A549 (cell line): ENCODE measurements at regions not wholly inside any gene's neighbourhood (a gene's known extent, or its start where the extent isn't known, plus 50 kb on each side); places are given as distances from the start of the nearest gene placed in this dataset.

Experiments used
- ATAC-seq, 2 experiments: fragments of 200-7000 bp in 1 of 2; fragments of >200 bp in 1 of 2; cut with Nextera tagmentation in 1 of 2; cut with Tn5 transposase in 1 of 2; 3 replicates each; pipeline versions ENCODE4 v1.8.0 to v1.9.1; 2018 to 2020; ENCODE audit warnings: mild to moderate bottlenecking in 1 of 2, moderate library complexity in 1 of 2
- CTCF ChIA-PET: fragments of 300-600 bp; sonication (Branson Sonifier 250); formaldehyde crosslinking; extraction: SDS; loops from one replicate; lab custom pipeline; 2021; ENCODE audit warnings: antibody characterized with exemption, inconsistent platforms; lab: Yijun Ruan, JAX
- POLR2A ChIA-PET: fragments of 350-600 bp; formaldehyde crosslinking; extraction: SDS; loops from one replicate; lab custom pipeline; 2021; ENCODE audit warnings: antibody characterized with exemption, inconsistent platforms; lab: Yijun Ruan, JAX
- DNase-seq, 2 experiments: peaks; one replicate each; pipeline versions ENCODE4 v3.0.0 to v3.0.0-alpha.2; 2011 to 2016; ENCODE audit warnings: low read depth in 1 of 2, low spot score in 1 of 2
- FAIRE-seq: peaks from 2 replicates; lab custom pipeline; 2011; peaks lifted over from hg19 to GRCh38; lab: Jason Lieb, UNC
- H3K27ac ChIP-seq, 2 experiments: fragments of >200 bp; sonication (Bioruptor Twin); formaldehyde crosslinking; 3 replicates each; pipeline ENCODE4 v1.5.1; 2016 to 2017
- H3K4me1 ChIP-seq: fragments of >200 bp; sonication (Bioruptor Twin); formaldehyde crosslinking; 3 replicates; pipeline ENCODE4 v1.6.1; 2016
- H3K4me2 ChIP-seq: fragments of >200 bp; sonication (Bioruptor Twin); formaldehyde crosslinking; 3 replicates; pipeline ENCODE4 v1.6.1; 2016
- H3K4me3 ChIP-seq: fragments of >200 bp; sonication (Bioruptor Twin); formaldehyde crosslinking; 3 replicates; pipeline ENCODE4 v1.5.1; 2016
- H3K9me3 ChIP-seq: fragments of >200 bp; sonication (Bioruptor Twin); formaldehyde crosslinking; 3 replicates; pipeline ENCODE4 v1.6.1; 2016
- BHLHE40 ChIP-seq: IDR thresholded peaks from 2 replicates; pipeline ENCODE4 v1.6.1; 2012; ENCODE audit warnings: low read depth, low read length, inconsistent platforms
- CBX2 ChIP-seq: fragments of 200-600 bp; sonication (generic); IDR thresholded peaks from 2 replicates; pipeline ENCODE4 v1.6.1; 2016; ENCODE audit warnings: low read depth, mild to moderate bottlenecking, borderline replicate concordance
- CBX8 ChIP-seq: fragments of 200-600 bp; sonication (generic); IDR thresholded peaks from 2 replicates; pipeline ENCODE4 v1.6.1; 2016
- CEBPB ChIP-seq, 2 experiments: fragments of >200 bp in 1 of 2; sonication (Bioruptor Twin) in 1 of 2; formaldehyde crosslinking in 1 of 2; IDR thresholded peaks; 2 replicates each; pipeline ENCODE4 v1.6.1; 2012 to 2016
- CTCF ChIP-seq: fragments of >200 bp; sonication (Bioruptor Twin); formaldehyde crosslinking; IDR thresholded peaks from 3 replicates; pipeline ENCODE4 v1.5.1; 2016
- EHMT2 ChIP-seq: fragments of 200-600 bp; sonication (generic); IDR thresholded peaks from 2 replicates; pipeline ENCODE4 v1.6.1; 2016; ENCODE audit warnings: antibody characterized with exemption, low read depth, mild to moderate bottlenecking, moderate library complexity
- EP300 ChIP-seq, 2 experiments: fragments of >200 bp; sonication (Bioruptor Twin); formaldehyde crosslinking; IDR thresholded peaks; 2 replicates in 1 of 2; 3 replicates in 1 of 2; pipeline ENCODE4 v1.6.1; 2016 to 2017
- ESRRA ChIP-seq: fragments of 150-350 bp; IDR thresholded peaks from 2 replicates; pipeline ENCODE4 v1.6.1; 2014; ENCODE audit warnings: mild to moderate bottlenecking, low read length, borderline replicate concordance
- FOXS1 ChIP-seq: fragments of 250-450 bp; sonication (Bioruptor Pico); IDR thresholded peaks from 2 replicates; pipeline ENCODE4 v1.5.0; 2020; ENCODE audit warnings: mild to moderate bottlenecking, moderate library complexity
- GATA3 ChIP-seq: IDR thresholded peaks from 2 replicates; pipeline ENCODE4 v1.6.1; 2012; ENCODE audit warnings: borderline replicate concordance
- HES2 ChIP-seq: fragments of >200 bp; sonication (Bioruptor Twin); formaldehyde crosslinking; IDR thresholded peaks from 2 replicates; pipeline ENCODE4 v1.6.1; 2016
- HEYL ChIP-seq: fragments of 250-450 bp; sonication (Bioruptor Pico); IDR thresholded peaks from 2 replicates; pipeline ENCODE4 v1.8.0; 2021; ENCODE audit warnings: mild to moderate bottlenecking, moderate library complexity
- HMGXB4 ChIP-seq: fragments of 250-450 bp; sonication (Bioruptor Pico); IDR thresholded peaks from 2 replicates; pipeline ENCODE4 v1.5.0; 2021; ENCODE audit warnings: mild to moderate bottlenecking, moderate library complexity, borderline replicate concordance
- HOXB13 ChIP-seq: fragments of 250-450 bp; sonication (Bioruptor Pico); IDR thresholded peaks from 2 replicates; pipeline ENCODE4 v1.5.0; 2020; ENCODE audit warnings: low read depth, mild to moderate bottlenecking, moderate library complexity
- HOXB5 ChIP-seq: fragments of 250-450 bp; sonication (Bioruptor Pico); IDR thresholded peaks from 2 replicates; pipeline ENCODE4 v1.5.0; 2020; ENCODE audit warnings: mild to moderate bottlenecking, moderate library complexity
- JUN ChIP-seq, 2 experiments: fragments of >200 bp; sonication (Bioruptor Twin); formaldehyde crosslinking; IDR thresholded peaks; 2 replicates in 1 of 2; 3 replicates in 1 of 2; pipeline ENCODE4 v1.6.1; 2016 to 2017
- KDM1A ChIP-seq: fragments of 200-600 bp; sonication (generic); IDR thresholded peaks from 2 replicates; pipeline ENCODE4 v1.6.1; 2016; ENCODE audit warnings: low read depth, mild to moderate bottlenecking
- MYC ChIP-seq: IDR thresholded peaks from 2 replicates; pipeline ENCODE4 v1.6.1; 2012; ENCODE audit warnings: mild to moderate bottlenecking, inconsistent platforms, low read length, improper control_type of control experiment, borderline replicate concordance
- NR3C1 ChIP-seq: fragments of >200 bp; sonication (Bioruptor Twin); formaldehyde crosslinking; IDR thresholded peaks from 3 replicates; pipeline ENCODE4 v1.6.1; 2017
- PHF8 ChIP-seq: fragments of 200-600 bp; sonication (generic); IDR thresholded peaks from 2 replicates; pipeline ENCODE4 v1.6.1; 2016; ENCODE audit warnings: low read depth, mild to moderate bottlenecking, antibody characterized with exemption, moderate library complexity, borderline replicate concordance
- POLR2A ChIP-seq: IDR thresholded peaks from 2 replicates; pipeline ENCODE4 v1.6.1; 2012; ENCODE audit warnings: mild to moderate bottlenecking, low read length
- RAD21 ChIP-seq, 2 experiments: fragments of >200 bp in 1 of 2; sonication (Bioruptor Twin) in 1 of 2; formaldehyde crosslinking in 1 of 2; IDR thresholded peaks in 1 of 2; conservative IDR thresholded peaks in 1 of 2; 2 replicates in 1 of 2; 3 replicates in 1 of 2; pipeline ENCODE4 v1.6.1; 2012 to 2018; ENCODE audit warnings: inconsistent platforms in 1 of 2
- RCOR1 ChIP-seq: fragments of 150-350 bp; IDR thresholded peaks from 2 replicates; pipeline ENCODE4 v1.6.1; 2014; ENCODE audit warnings: antibody characterized with exemption, low read length, low read depth
- REST ChIP-seq: fragments of 200-600 bp; sonication (generic); IDR thresholded peaks from 2 replicates; pipeline ENCODE4 v1.6.1; 2016; ENCODE audit warnings: antibody characterized with exemption, mild to moderate bottlenecking, moderate library complexity
- RFX5 ChIP-seq: fragments of 450-650 bp; IDR thresholded peaks from 2 replicates; pipeline ENCODE4 v1.7.1; 2014; ENCODE audit warnings: antibody characterized with exemption, mild to moderate bottlenecking, moderate library complexity
- SREBF2 ChIP-seq: fragments of 450-650 bp; IDR thresholded peaks from 2 replicates; pipeline ENCODE4 v1.6.1; 2014; ENCODE audit warnings: mild to moderate bottlenecking, moderate library complexity
- TFCP2L1 ChIP-seq: fragments of 250-450 bp; sonication (Bioruptor Pico); IDR thresholded peaks from 2 replicates; pipeline ENCODE4 v1.5.0; 2021; ENCODE audit warnings: mild to moderate bottlenecking
- USF2 ChIP-seq: fragments of 450-650 bp; IDR thresholded peaks from 2 replicates; pipeline ENCODE4 v1.6.1; 2014; ENCODE audit warnings: antibody characterized with exemption
- ZFP36 ChIP-seq: fragments of 450-650 bp; IDR thresholded peaks from 2 replicates; pipeline ENCODE4 v1.6.1; 2014; ENCODE audit warnings: borderline replicate concordance; ENCODE audit not compliant: partially characterized antibody
- WGBS: methylation state at CpG from one replicate; pipeline ENCODE4 v1.1.6; 2017; ENCODE audit errors: missing lambda C conversion rate; 5-methylcytosine and 5-hydroxymethylcytosine counted together

GRCh38 chr13:111604097-111604496, 283.7 kb downstream of the TEX29 start:
- peak in 1 of 2 experiments; percentile 49; a peak in 1 of 6 replicates for ATAC-seq
- TF ChIP-seq BHLHE40 (no peak), PHF8 (no peak), FOXS1 (CRISPR knock-in tag) (no peak), CEBPB (IDR thresholded peaks at IDR 0.05) (no peak), GATA3 (no peak), ZFP36 (no peak), EHMT2 (no peak), HOXB5 (CRISPR knock-in tag) (no peak), HES2 (no peak), REST (no peak), HMGXB4 (CRISPR knock-in tag) (no peak), MYC (no peak), CTCF (no peak)
- TF ChIP-seq, all 56 proteins: peak for 0
- FAIRE-seq: no peak
- POLR2A ChIA-PET: no interaction called here
- H3K9me3 ChIP-seq: no peaks in the 10 kb centered on the region
- H3K27ac ChIP-seq: no peak overlapping the region
- H3K4me1 ChIP-seq: no peaks in the 10 kb centered on the region
- CTCF ChIA-PET: no interaction called here
- no peak overlapping the region for H3K4me3 ChIP-seq
- DNase-seq: no peak
- 26% methylated on average over 14 of the region's 14 CpGs for WGBS
- H3K4me2 ChIP-seq: no peak overlapping the region

GRCh38 chr13:111608556-111608955, 288.1 kb downstream of the TEX29 start:
- DNase-seq: no peak
- ChIA-PET CTCF (no interaction called here), POLR2A (no interaction called here)
- no peaks in the 10 kb centered on the region for H3K9me3 ChIP-seq
- H3K4me3 ChIP-seq: no peak overlapping the region
- no peak for FAIRE-seq
- no peak overlapping the region for H3K27ac ChIP-seq
- no peak for TF ChIP-seq HOXB5 (CRISPR knock-in tag)
- TF ChIP-seq RAD21 (conservative IDR thresholded peaks at IDR 0.05 in 1 of 2, IDR thresholded peaks at IDR 0.05 in 1 of 2): no peak
- no peak for TF ChIP-seq PHF8
- TF ChIP-seq JUN (IDR thresholded peaks at IDR 0.05): no peak
- TF ChIP-seq HEYL (CRISPR knock-in tag): no peak
- no peak for TF ChIP-seq USF2
- TF ChIP-seq RCOR1: no peak
- TF ChIP-seq SREBF2: no peak
- TF ChIP-seq CBX2: no peak
- no peak for TF ChIP-seq CBX8
- no peak for TF ChIP-seq NR3C1
- no peak for TF ChIP-seq HOXB13 (CRISPR knock-in tag)
- TF ChIP-seq TFCP2L1 (CRISPR knock-in tag): no peak
- no peak for TF ChIP-seq ESRRA
- TF ChIP-seq EP300 (IDR thresholded peaks at IDR 0.05): no peak
- no peak for TF ChIP-seq CEBPB (IDR thresholded peaks at IDR 0.05)
- no peak for TF ChIP-seq POLR2A
- TF ChIP-seq EHMT2: no peak
- TF ChIP-seq RFX5: no peak
- TF ChIP-seq KDM1A: no peak
- WGBS: 53% methylated on average over 5 of the region's 5 CpGs
- H3K4me2 ChIP-seq: no peak overlapping the region
- H3K4me1 ChIP-seq: no peaks in the 10 kb centered on the region
- no peak for ATAC-seq
